ENCODE measurements at regions not wholly inside any gene's neighbourhood (a gene's known extent, or its start where the extent isn't known, plus 50 kb on each side); places are given as distances from the start of the nearest gene placed in this dataset.
A peak's percentile ranks its signal among the peaks of the same experiment; 100 is the strongest.

DNA sequence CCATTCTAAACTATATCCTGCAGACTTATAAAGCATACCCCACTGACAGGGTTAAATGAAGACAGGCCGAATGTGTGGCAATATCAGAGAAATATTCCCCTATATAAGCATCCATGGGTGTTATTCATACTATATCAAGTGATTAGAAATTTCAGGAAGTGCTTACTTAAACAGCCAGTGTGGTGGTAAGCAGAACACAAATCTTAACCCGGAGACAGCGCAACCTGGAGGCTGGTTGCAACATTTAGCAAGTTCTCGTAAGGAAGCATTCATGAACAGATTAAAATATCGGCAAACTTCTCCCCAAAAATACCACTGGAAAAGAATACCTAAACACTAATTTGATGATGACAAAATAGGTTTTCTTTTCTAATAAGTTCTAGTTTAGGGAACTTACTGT is 261.2 kb downstream of the CBLL2 start:
- DNase-seq (ENCODE audit: low spot score) (no peak), ATAC-seq (ENCODE audit: low read depth) (no peak)
- TF ChIP-seq, protein P1, sequence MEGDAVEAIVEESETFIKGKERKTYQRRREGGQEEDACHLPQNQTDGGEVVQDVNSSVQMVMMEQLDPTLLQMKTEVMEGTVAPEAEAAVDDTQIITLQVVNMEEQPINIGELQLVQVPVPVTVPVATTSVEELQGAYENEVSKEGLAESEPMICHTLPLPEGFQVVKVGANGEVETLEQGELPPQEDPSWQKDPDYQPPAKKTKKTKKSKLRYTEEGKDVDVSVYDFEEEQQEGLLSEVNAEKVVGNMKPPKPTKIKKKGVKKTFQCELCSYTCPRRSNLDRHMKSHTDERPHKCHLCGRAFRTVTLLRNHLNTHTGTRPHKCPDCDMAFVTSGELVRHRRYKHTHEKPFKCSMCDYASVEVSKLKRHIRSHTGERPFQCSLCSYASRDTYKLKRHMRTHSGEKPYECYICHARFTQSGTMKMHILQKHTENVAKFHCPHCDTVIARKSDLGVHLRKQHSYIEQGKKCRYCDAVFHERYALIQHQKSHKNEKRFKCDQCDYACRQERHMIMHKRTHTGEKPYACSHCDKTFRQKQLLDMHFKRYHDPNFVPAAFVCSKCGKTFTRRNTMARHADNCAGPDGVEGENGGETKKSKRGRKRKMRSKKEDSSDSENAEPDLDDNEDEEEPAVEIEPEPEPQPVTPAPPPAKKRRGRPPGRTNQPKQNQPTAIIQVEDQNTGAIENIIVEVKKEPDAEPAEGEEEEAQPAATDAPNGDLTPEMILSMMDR (IDR thresholded peaks at IDR 0.05; ENCODE audit: poor library complexity, severe bottlenecking), result no peak
- no peak overlapping the region for H3K27ac ChIP-seq (ENCODE audit: poor library complexity, severe bottlenecking)
- no peaks in the 10 kb centered on the region for H3K27me3 ChIP-seq (ENCODE audit: insufficient read depth, poor library complexity, severe bottlenecking)
- H3K4me3 ChIP-seq (ENCODE audit: severe bottlenecking), result no peak overlapping the region
- no peaks in the 10 kb centered on the region for H3K9me3 ChIP-seq (ENCODE audit: severe bottlenecking)
- H3K4me1 ChIP-seq (ENCODE audit: insufficient read depth, poor library complexity, severe bottlenecking), result peaks cover 4% of the 10 kb centered on the region
- no peaks in the 10 kb centered on the region for H3K36me3 ChIP-seq (ENCODE audit: low read depth)

DNA sequence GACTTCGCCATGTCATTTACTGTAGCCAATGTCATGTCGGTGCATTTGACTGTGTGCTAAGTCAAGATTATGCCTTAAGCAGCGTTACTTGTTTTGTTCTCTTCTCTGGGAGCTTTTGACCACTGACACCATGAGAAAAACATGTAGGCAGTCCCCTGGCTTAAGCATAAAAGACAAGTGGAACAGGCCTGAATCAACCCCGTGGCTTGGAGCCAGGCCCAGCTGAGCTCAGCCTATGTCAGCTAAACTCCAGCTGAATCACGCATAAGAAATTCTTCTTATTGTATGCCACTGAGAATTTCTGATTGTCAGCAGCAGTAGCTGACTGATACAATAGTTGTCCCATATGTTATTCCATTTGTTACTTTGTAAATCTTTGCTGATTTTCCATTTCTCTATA is 261.9 kb downstream of the CBLL2 start:
- ATAC-seq (ENCODE audit: low read depth), result peak; percentile 95

DNA sequence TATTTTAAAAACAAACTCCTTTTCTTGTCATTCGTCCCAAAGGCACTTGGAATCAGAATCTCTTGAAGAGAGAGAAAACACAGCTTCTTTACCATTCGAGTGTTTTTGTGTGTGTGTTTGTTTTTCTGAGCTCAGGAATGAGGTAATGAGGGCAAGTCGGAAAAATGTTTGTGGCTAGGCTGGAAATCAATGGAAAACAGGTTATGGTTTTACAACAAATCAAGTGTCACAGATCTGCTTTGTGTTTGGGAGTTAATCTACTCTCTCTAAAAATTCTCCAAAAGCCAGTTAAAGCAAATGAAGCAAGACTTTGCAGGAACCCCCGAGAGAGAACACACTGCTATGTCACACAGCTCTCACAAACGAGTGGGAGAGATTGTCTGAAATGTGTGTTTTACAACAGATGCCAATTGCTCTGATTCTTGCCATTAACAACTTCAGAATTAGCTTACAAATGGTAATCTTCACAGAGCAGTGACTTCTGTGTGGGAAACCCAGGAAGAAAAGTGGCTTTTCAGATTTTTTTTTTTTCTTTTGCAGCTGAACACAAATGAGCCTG is 264.1 kb downstream of the CBLL2 start:
- H3K9me3 ChIP-seq (ENCODE audit: severe bottlenecking), result no peaks in the 10 kb centered on the region
- no peaks in the 10 kb centered on the region for H3K36me3 ChIP-seq (ENCODE audit: low read depth)
- no peak overlapping the region for H3K4me3 ChIP-seq (ENCODE audit: severe bottlenecking)
- DNase-seq (ENCODE audit: low spot score), result no peak
- ATAC-seq (ENCODE audit: low read depth), result no peak
- H3K27me3 ChIP-seq (ENCODE audit: insufficient read depth, poor library complexity, severe bottlenecking), result no peaks in the 10 kb centered on the region
- TF ChIP-seq, protein P1 (IDR thresholded peaks at IDR 0.05; ENCODE audit: poor library complexity, severe bottlenecking), result no peak
- no peak overlapping the region for H3K27ac ChIP-seq (ENCODE audit: poor library complexity, severe bottlenecking)
- peaks cover 4% of the 10 kb centered on the region for H3K4me1 ChIP-seq (ENCODE audit: insufficient read depth, poor library complexity, severe bottlenecking)

More for the DNA sequence above, 261.9 kb downstream of the CBLL2 start:
- Histone ChIP-seq H3K9me3 (ENCODE audit: severe bottlenecking) (no peaks in the 10 kb centered on the region), H3K27ac (ENCODE audit: poor library complexity, severe bottlenecking) (no peak overlapping the region), H3K4me3 (ENCODE audit: severe bottlenecking) (no peak overlapping the region), H3K4me1 (ENCODE audit: insufficient read depth, poor library complexity, severe bottlenecking) (peaks cover 4% of the 10 kb centered on the region), H3K36me3 (ENCODE audit: low read depth) (no peaks in the 10 kb centered on the region), H3K27me3 (ENCODE audit: insufficient read depth, poor library complexity, severe bottlenecking) (no peaks in the 10 kb centered on the region)
- TF ChIP-seq, protein P1 (IDR thresholded peaks at IDR 0.05; ENCODE audit: poor library complexity, severe bottlenecking), result no peak
- peak; percentile 56 for DNase-seq (ENCODE audit: low spot score)

DNA sequence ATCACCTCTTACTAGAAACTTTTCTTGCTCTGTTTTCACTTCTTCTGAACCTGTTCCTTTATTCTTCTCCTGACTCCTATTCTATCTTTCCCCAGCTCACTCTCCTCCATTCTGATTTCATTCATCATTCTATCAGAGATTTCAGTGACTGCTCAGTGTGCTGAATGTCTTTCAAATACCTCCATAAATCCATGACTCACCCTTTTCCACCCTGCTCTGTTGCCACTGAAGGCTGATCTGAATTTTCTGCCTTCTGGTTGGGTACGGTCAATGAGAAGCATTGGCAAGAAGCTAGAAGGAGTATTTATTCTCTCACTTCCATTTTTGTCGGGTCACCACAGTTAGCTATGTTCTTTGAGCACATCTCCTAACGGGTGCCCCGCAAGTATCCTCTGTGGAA is 265.9 kb downstream of the CBLL2 start:
- TF ChIP-seq, protein P1 (IDR thresholded peaks at IDR 0.05; ENCODE audit: poor library complexity, severe bottlenecking), result no peak
- no peak overlapping the region for H3K4me3 ChIP-seq (ENCODE audit: severe bottlenecking)
- no peaks in the 10 kb centered on the region for H3K9me3 ChIP-seq (ENCODE audit: severe bottlenecking)
- H3K36me3 ChIP-seq (ENCODE audit: low read depth), result no peaks in the 10 kb centered on the region
- no peak for ATAC-seq (ENCODE audit: low read depth)
- peaks cover 4% of the 10 kb centered on the region for H3K4me1 ChIP-seq (ENCODE audit: insufficient read depth, poor library complexity, severe bottlenecking)
- DNase-seq (ENCODE audit: low spot score), result no peak
- no peak overlapping the region for H3K27ac ChIP-seq (ENCODE audit: poor library complexity, severe bottlenecking)
- H3K27me3 ChIP-seq (ENCODE audit: insufficient read depth, poor library complexity, severe bottlenecking), result no peaks in the 10 kb centered on the region

DNA sequence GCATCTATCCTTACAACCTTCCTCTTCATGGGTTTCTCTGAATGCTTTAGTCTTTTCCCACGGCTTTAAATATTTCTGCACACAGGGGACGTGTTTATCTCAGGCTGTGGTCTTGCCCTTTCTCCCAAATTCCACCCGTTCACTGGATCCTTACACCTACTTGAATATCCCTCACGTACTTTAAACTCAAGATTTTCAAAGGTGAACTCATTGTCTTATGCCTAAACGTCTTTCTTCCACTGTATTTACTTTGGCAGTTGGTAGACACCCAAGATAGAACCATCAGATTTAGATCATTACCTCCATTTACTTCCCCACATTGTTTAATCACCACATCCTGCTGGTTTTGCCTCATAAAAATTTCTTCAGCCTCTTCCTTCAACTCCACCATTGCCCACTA is 269.2 kb downstream of the CBLL2 start:
- Histone ChIP-seq H3K9me3 (ENCODE audit: severe bottlenecking) (no peaks in the 10 kb centered on the region), H3K36me3 (ENCODE audit: low read depth) (no peaks in the 10 kb centered on the region), H3K4me1 (ENCODE audit: insufficient read depth, poor library complexity, severe bottlenecking) (no peaks in the 10 kb centered on the region), H3K27me3 (ENCODE audit: insufficient read depth, poor library complexity, severe bottlenecking) (no peaks in the 10 kb centered on the region), H3K4me3 (ENCODE audit: severe bottlenecking) (no peak overlapping the region), H3K27ac (ENCODE audit: poor library complexity, severe bottlenecking) (no peak overlapping the region)
- TF ChIP-seq, protein P1 (IDR thresholded peaks at IDR 0.05; ENCODE audit: poor library complexity, severe bottlenecking), result no peak
- no peak for DNase-seq (ENCODE audit: low spot score)
- ATAC-seq (ENCODE audit: low read depth), result no peak
